ENCODE measurements at regions not wholly inside any gene's neighbourhood (a gene's known extent, or its start where the extent isn't known, plus 50 kb on each side); places are given as distances from the start of the nearest gene placed in this dataset.
"Not testable (repeated sequence)": the region's sequence is repeated elsewhere in the genome, so short reads cannot be mapped to it uniquely, and the experiment has no call there.

GRCh38 chr12:91877456-91878235 is 268.0 kb downstream of the BTG1 start:
- Histone ChIP-seq H3K27ac (no peak overlapping the region), H3K4me1 (peaks cover 0 to 5% of the 10 kb centered on the region in 2 donors), H3K27me3 (no peaks in the 10 kb centered on the region), H3K9me3 (no peaks in the 10 kb centered on the region), H3K36me3 (no peaks in the 10 kb centered on the region), H3K4me3 (no peak overlapping the region)
- DNase-seq (ENCODE audit: low spot score), result no peak
- no peak for TF ChIP-seq CTCF (IDR thresholded peaks at IDR 0.05)

- no peak overlapping the region for H3K4me3 ChIP-seq
- TF ChIP-seq CTCF (IDR thresholded peaks at IDR 0.05), result no peak
- H3K27ac ChIP-seq, result no peak overlapping the region
- H3K4me1 ChIP-seq, result peaks cover 0 to 5% of the 10 kb centered on the region in 2 donors
- H3K27me3 ChIP-seq, result no peaks in the 10 kb centered on the region
- no peaks in the 10 kb centered on the region for H3K9me3 ChIP-seq
- no peak for DNase-seq (ENCODE audit: low spot score)
- H3K36me3 ChIP-seq, result no peaks in the 10 kb centered on the region
These were observed 268.6 kb downstream of the BTG1 start for GRCh38 chr12:91877022-91877421.

- not testable (repeated sequence) for H3K27ac ChIP-seq; H3K4me3 ChIP-seq; H3K27me3 ChIP-seq; H3K36me3 ChIP-seq; H3K4me1 ChIP-seq; H3K9me3 ChIP-seq; DNase-seq (ENCODE audit: low spot score)
These were observed 270.0 kb downstream of the BTG1 start for GRCh38 chr12:91875671-91876070.

- Histone ChIP-seq H3K36me3 (no peaks in the 10 kb centered on the region), H3K27me3 (no peaks in the 10 kb centered on the region), H3K27ac (no peak overlapping the region), H3K9me3 (no peaks in the 10 kb centered on the region), H3K4me1 (peaks cover 0 to 5% of the 10 kb centered on the region in 2 donors), H3K4me3 (no peak overlapping the region)
- no peak for DNase-seq (ENCODE audit: low spot score)
- no peak for TF ChIP-seq CTCF (IDR thresholded peaks at IDR 0.05)
These were observed 271.4 kb downstream of the BTG1 start for GRCh38 chr12:91874086-91874865.

GRCh38 chr12:91871751-91872150 is 273.9 kb downstream of the BTG1 start:
- no peaks in the 10 kb centered on the region for H3K36me3 ChIP-seq
- TF ChIP-seq CTCF (IDR thresholded peaks at IDR 0.05), result no peak
- no peak for DNase-seq (ENCODE audit: low spot score)
- no peak overlapping the region for H3K27ac ChIP-seq
- H3K4me1 ChIP-seq, result no peaks in the 10 kb centered on the region
- no peaks in the 10 kb centered on the region for H3K9me3 ChIP-seq
- no peak overlapping the region for H3K4me3 ChIP-seq
- no peaks in the 10 kb centered on the region for H3K27me3 ChIP-seq

- Histone ChIP-seq H3K9me3 (no peaks in the 10 kb centered on the region), H3K27me3 (no peaks in the 10 kb centered on the region), H3K4me3 (no peak overlapping the region), H3K27ac (no peak overlapping the region), H3K4me1 (no peaks in the 10 kb centered on the region), H3K36me3 (no peaks in the 10 kb centered on the region)
- TF ChIP-seq CTCF (IDR thresholded peaks at IDR 0.05), result no peak
- no peak for DNase-seq (ENCODE audit: low spot score)
These were observed 274.6 kb downstream of the BTG1 start for GRCh38 chr12:91870872-91871707.

All from right atrium auricular region (tissue), 2 donors.